Stimulated activated CD4-positive, alpha-beta T cell treated with anti-CD3 and anti-CD28 coated beads, Interleukin-12 subunit alpha, Interleukin-12 subunit beta, amount 100 ng/mL, for 48 hours (primary cell): ENCODE measurements at regions not wholly inside any gene's neighbourhood (a gene's known extent, or its start where the extent isn't known, plus 50 kb on each side); places are given as distances from the start of the nearest gene placed in this dataset.
"Not testable (repeated sequence)": the region's sequence is repeated elsewhere in the genome, so short reads cannot be mapped to it uniquely, and the experiment has no call there.

ENCODE experiments used
- DNase-seq, 3 donors: peaks; one replicate each; pipeline ENCODE4 v3.0.0-alpha.2; 2020; ENCODE audit warnings: low read depth in 2 of 3, low spot score in 1 of 3

- peak in 1 of 3 donors; percentile 32 for DNase-seq
Observed at GRCh38 chr9:62798884-62799850, 1609.3 kb downstream of the SPATA31A7 start.

GRCh38 chr9:62799851-62800371, 1610.1 kb downstream of the SPATA31A7 start:
- DNase-seq: not testable (repeated sequence)

GRCh38 chr9:62800451-62801371, 1610.9 kb downstream of the SPATA31A7 start:
- DNase-seq: peak in 1 of 3 donors; percentile 24

DNA sequence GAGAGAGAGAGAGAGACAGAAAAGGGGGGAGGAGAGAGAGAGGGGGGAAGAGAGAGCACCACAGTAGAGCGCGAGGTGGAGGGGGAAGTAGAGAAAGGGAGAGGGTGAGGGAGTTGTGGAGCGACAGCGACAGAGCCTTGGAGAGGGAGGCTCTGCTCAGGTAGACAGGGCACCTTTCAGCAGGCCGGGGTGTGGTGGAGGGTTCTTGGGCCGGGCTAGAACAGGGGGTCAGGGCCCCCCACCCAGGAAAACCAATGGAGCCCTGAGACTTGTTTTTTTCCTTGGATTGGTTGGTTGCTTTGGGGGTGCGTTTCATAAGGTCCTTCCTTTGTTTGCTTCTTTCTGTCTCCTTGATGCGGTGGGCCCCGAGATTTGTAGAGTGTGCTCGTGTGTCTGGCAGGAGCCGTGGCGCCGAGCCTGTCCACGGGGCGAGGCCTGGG, 1611.6 kb downstream of the SPATA31A7 start:
- peak in 1 of 3 donors; percentile 16 for DNase-seq

- DNase-seq: peak; percentile 51 to 56 (median 54)
Observed at GRCh38 chr9:62801961-62802718, 1612.3 kb downstream of the SPATA31A7 start.

DNA sequence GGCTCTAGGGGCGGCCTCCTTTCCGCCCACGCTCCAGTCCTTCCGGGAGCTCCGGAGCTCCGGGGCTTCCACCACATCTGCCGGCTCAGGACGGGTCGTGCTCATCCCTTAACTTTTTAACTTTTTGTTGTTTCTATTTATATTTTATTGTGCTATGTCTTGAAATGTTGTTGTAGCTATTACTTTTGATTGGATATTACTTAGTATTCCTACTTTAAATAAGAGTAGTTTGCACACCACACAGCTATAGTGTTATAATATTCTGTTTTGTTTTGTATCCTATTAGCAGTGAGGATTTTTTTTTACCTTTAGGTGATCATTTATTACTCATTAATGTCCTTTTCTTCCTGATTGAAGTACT, 1612.9 kb downstream of the SPATA31A7 start:
- not testable (repeated sequence) for DNase-seq

DNA sequence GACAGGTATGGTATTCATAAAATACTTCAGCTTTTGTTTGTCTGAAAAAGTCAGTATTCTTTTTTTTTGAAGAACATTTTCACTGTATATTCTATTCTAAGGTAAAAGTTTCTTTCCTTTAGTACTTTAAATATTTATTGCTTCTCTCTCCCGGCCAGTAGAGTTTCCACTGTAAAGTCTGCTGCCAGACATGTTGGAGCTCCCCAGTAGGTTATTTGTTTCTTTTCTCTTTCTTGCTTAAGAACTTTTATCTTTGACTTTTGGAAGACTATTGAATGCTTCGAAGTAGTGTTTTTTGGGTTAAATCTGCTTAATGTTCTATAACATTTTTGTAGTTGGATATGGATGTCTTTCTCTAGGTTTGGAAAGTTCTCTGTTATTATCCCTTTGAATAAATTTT, 1613.3 kb downstream of the SPATA31A7 start:
- DNase-seq: not testable (repeated sequence)

- DNase-seq: not testable (repeated sequence)
Observed at GRCh38 chr9:62804314-62804713, 1614.5 kb downstream of the SPATA31A7 start.

- not testable (repeated sequence) for DNase-seq
Observed at GRCh38 chr9:62807424-62807823, 1617.6 kb downstream of the SPATA31A7 start.

GRCh38 chr9:62808081-62808480, 1618.2 kb downstream of the SPATA31A7 start:
- DNase-seq: not testable (repeated sequence)

DNA sequence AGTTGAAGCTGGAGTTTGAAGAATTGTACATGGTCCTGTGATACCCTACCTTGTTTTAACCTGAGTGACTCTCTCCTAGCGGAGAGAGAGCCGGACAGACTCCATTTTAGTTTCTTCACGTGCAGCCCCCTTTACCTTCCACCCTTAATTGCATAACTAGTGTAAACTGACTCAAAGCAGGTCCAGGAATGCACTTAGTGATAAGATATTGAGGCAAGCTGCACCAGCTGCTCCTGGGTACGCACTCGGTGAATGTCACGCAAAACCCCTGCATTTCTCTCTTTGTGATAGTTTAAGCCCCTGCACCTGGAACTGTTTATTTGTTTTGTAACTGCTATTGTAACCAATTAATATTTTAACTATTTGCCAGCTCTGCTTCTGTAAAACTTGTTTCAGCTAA, 1620.5 kb downstream of the SPATA31A7 start:
- DNase-seq: not testable (repeated sequence)

DNA sequence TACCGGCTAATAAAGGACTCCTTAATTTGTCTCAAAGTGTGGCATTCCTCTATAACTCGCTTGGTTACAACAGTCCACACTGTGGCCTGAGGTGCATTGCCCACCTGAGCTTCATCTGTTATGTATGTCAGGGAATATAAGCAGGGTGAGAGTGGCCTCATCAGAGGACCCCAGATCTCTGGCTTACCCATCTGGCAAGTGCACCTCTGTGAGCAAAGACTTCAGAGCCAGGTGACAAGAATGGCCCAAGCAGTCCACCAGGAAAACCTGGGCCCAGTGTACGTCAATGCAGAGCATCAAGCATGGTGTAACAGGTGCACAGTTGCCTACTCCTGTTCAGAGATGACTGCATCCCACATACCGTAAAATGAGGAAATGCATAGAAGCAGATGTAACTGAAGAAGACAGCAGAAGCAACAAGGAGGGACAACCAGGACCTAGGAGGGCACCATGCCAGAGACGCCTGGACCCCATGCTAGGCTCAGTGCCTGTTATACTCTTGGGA, 1621.0 kb downstream of the SPATA31A7 start:
- DNase-seq: not testable (repeated sequence)

GRCh38 chr9:62815436-62815835, 1625.6 kb downstream of the SPATA31A7 start:
- not testable (repeated sequence) for DNase-seq

DNA sequence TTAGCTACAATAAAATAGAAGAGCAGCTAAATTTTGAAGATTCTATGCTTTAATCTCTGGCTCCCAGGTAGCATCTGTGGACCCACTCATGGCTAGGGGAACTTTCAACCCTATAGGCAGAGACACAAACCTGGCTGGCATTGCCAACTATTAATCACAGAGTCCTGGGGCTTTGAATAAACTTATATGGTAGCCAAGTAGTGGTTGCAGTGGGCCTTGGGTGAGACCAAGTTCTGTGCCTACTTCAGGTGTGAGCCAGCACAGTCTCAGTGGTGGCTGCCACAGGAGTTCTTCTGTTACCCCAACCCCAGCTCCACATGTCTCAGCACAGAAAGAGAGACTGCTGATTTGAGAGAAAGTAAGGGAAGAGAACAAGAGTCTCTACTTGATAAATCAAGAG, 1626.5 kb downstream of the SPATA31A7 start:
- DNase-seq: not testable (repeated sequence)

DNA sequence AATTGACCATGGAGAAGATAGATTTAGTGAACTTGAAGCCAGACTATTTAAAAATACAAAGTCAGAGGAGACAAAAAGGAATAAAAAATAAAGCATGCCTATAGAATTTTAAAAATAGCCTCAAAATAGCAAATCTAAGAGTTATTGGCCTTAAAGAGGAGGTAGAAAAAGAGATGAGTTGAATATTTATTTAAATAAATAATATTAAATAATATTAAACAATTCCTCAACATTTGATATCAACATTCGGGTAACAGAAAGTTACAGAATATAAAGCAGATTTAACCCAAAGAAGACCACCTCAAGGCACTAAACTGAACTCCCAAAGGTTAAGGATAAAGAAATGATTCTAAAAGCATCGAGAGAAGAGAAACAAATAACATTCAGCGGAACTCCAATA, 1627.4 kb downstream of the SPATA31A7 start:
- DNase-seq: not testable (repeated sequence)

GRCh38 chr9:62822185-62822584, 1632.3 kb downstream of the SPATA31A7 start:
- not testable (repeated sequence) for DNase-seq

DNA sequence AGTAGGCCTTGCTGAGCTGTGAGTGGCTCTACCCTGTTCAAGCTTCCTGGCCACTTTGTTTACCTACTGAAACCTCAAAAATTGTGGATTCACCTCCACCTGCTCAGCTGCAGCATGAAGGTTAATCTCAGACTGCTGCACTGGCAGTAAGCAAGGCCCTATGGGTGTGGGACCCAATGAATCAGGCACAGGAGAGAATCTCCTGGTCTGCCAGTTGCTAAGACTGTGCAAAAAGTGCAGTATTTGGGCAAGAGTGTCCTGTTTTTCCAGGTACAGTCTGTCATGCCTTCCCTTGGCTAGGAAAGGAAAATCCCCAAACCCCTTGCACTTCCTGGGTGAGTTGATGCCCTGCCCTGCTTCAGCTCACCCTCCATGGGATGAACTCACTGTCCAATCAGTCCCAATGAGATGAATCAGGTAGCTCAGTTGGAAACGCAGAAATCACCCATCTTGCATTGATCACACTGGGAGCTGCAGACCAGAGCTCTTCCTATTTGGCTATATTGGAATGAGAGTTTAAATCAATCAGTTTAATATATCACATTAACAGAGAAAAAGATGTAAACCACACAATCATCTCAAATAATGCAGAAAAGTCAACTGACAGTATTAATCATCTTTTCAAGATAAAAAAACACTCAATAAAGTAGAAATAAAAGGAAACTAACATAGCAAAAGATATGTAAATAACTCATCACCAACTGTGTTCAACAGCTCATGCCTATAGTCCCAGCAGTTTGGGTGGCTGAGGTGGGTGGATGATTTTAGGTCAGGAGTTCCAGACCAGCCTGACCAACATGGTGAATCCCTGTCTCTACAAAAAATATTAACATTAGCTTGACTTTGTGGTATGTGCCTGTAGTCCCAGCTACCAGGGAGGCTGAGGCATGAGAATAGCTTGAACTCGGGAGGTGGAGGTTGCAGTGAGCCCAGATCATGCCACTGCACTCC, 1638.4 kb downstream of the SPATA31A7 start:
- DNase-seq: not testable (repeated sequence)

DNA sequence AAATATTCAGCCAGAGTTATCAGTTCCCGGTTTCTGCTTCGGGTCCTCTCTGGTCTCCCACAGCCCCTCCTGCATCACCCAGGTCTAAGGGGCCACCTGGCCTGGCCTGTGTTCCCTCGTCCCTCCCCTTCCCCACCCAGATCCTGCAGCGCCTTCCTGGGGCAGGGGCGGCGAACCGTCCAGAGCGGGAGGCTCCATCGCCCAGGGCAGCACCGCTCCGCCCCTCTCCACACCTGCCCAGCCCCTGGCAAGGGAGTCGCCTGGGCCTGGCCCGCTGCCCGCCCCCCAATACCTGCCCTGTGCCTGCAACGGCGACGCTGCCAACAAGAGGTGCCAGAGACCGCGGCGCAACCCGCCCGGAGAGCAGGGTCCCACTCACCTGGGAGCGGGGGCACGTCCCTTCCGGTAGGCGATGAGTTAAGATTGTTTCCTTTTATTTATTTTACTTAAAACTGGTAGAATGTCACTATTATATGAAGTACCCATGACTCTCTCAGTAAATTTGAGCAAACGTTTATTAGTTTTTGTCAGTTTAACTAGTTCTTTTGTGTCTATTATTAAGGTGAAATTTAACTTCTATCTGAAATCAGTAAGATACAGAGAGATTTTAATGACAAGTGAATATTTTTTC, 1641.1 kb downstream of the SPATA31A7 start:
- not testable (repeated sequence) for DNase-seq
